ENCODE measurements at regions not wholly inside any gene's neighbourhood (a gene's known extent, or its start where the extent isn't known, plus 50 kb on each side); places are given as distances from the start of the nearest gene placed in this dataset.

DNA sequence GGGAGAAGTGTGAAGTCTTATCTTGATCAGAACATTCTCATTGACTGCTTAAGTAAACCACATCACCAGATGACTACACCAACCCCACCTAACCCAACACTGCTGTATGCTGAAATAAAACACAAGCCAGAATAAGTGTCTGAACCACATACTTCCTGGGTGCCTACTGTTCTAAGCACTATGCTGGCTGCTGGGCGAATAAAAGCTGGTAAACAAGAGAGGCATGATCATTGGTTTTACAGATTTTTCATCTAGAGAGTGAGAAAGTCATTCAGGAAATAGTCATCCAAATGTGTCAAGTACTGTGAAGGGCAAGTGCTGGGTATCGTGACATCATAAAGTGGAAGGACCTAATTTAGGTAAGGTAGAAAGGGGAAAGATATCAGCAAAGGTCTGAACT is 199.0 kb upstream of the SOX9 start:
- intact Hi-C loops (cut with micrococcal nuclease; ENCODE audit: unreplicated experiment): no loop called here
- Histone ChIP-seq H3K9me3 (ENCODE audit: insufficient read depth, low read depth) (no peaks in the 10 kb centered on the region; the same call in 1 of the 2 replicates), H3K9me2 (ENCODE audit: insufficient read depth) (no peaks in the 10 kb centered on the region), H3K4me2 (no peak overlapping the region), H3K27ac (peak overlapping the region; percentile 32), H3K4me3 (no peak overlapping the region), H2AFZ (no peak overlapping the region), H4K20me1 (ENCODE audit: insufficient read depth) (no peaks in the 10 kb centered on the region), H3K36me3 (ENCODE audit: low read depth) (no peaks in the 10 kb centered on the region), H3F3A (ENCODE audit: insufficient read depth, low read depth) (0 out of 2 replicates have a peak, but pooled peaks cover 7% of the 10 kb centered on the region), H3K79me2 (ENCODE audit: low read depth) (no peaks in the 10 kb centered on the region), H3K27me3 (ENCODE audit: insufficient read depth, low read depth) (no peaks in the 10 kb centered on the region), H3K4me1 (replicated peaks; ENCODE audit: insufficient read depth) (peaks cover 28% of the 10 kb centered on the region)
- peak in 1 of 2 experiments; percentile 68 for DNase-seq
- CTCF ChIA-PET: no interaction called here
- no TSS peak for BruUV-seq (replicated peaks)
- POLR2A ChIA-PET (ENCODE audit: unreplicated experiment): no interaction called here
- TF ChIP-seq EZH2 (IDR thresholded peaks at IDR 0.05; ENCODE audit: low read depth): no peak
- TF ChIP-seq, protein P1, sequence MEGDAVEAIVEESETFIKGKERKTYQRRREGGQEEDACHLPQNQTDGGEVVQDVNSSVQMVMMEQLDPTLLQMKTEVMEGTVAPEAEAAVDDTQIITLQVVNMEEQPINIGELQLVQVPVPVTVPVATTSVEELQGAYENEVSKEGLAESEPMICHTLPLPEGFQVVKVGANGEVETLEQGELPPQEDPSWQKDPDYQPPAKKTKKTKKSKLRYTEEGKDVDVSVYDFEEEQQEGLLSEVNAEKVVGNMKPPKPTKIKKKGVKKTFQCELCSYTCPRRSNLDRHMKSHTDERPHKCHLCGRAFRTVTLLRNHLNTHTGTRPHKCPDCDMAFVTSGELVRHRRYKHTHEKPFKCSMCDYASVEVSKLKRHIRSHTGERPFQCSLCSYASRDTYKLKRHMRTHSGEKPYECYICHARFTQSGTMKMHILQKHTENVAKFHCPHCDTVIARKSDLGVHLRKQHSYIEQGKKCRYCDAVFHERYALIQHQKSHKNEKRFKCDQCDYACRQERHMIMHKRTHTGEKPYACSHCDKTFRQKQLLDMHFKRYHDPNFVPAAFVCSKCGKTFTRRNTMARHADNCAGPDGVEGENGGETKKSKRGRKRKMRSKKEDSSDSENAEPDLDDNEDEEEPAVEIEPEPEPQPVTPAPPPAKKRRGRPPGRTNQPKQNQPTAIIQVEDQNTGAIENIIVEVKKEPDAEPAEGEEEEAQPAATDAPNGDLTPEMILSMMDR (conservative IDR thresholded peaks at IDR 0.05): no peak

DNA sequence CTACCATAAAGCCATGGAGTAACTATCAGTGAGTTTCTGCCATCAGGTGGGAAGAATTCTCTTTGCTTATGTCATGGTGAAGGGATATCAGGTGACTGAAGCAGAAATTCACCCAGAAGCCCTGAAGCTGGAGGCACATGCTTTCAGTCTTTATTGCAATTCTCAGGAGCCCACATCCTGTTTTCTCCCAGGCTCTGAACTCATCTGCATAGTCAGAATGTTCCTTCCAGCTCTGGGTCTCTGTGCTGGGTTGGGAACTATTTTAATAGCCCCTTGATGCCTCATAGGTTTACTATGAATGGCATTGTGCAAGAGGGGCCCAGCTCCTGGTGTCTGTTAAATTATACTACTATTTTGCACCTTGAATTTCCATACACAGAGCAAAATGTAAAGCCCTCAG is 198.4 kb upstream of the SOX9 start:
- Histone ChIP-seq H4K20me1 (ENCODE audit: insufficient read depth) (no peaks in the 10 kb centered on the region), H2AFZ (no peak overlapping the region), H3K4me3 (no peak overlapping the region), H3K9me2 (ENCODE audit: insufficient read depth) (no peaks in the 10 kb centered on the region), H3K27me3 (ENCODE audit: insufficient read depth, low read depth) (no peaks in the 10 kb centered on the region), H3K36me3 (ENCODE audit: low read depth) (no peaks in the 10 kb centered on the region), H3F3A (ENCODE audit: insufficient read depth, low read depth) (0 out of 2 replicates have a peak, but pooled peaks cover 12% of the 10 kb centered on the region), H3K9me3 (ENCODE audit: insufficient read depth, low read depth) (no peaks in the 10 kb centered on the region; the same call in 1 of the 2 replicates), H3K27ac (peak overlapping the region; percentile 32), H3K79me2 (ENCODE audit: low read depth) (no peaks in the 10 kb centered on the region), H3K4me1 (replicated peaks; ENCODE audit: insufficient read depth) (peaks cover 33% of the 10 kb centered on the region), H3K4me2 (no peak overlapping the region)
- CTCF ChIA-PET: no interaction called here
- BruUV-seq (replicated peaks): no TSS peak
- no peak for TF ChIP-seq EZH2 (IDR thresholded peaks at IDR 0.05; ENCODE audit: low read depth)
- TF ChIP-seq, protein P1 (conservative IDR thresholded peaks at IDR 0.05): no peak
- intact Hi-C loops (cut with micrococcal nuclease; ENCODE audit: unreplicated experiment): no loop called here
- POLR2A ChIA-PET (ENCODE audit: unreplicated experiment): interaction anchor here (0.6 kb wide), 1 partner anchor 8 kb away, joined by 6 read pairs; no protein-coding TSS in a partner anchor
- DNase-seq: peak in 1 of 2 experiments; percentile 53

DNA sequence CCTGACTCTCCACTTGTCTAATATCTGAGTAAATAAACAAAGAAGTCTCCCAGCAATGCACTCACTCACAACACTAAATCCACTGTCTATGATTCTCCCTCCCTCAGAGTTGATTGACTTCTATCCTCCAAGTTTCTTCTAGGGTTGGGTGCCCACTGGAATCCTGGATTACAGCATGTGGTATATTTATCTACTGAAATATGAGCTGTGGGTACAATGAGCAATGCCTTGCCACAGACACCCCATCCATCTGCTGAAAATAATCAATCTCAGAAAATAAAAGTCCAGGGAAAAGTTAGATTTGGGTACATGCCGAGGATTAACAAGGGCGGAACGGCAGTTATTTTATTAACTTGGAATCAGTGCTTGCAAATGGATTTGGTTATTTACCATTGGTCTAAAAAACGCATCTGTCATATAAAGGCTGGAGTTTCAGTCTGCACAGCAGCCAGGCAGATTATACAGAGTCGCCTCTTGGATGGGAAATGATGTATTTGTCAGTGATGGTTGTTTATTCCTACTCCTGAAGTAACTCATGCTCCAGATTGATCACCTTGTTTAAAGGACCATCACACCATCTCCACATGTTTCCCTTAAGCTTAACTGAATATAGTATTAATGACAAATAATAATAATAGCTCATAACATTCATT is 193.9 kb upstream of the SOX9 start:
- no peak for TF ChIP-seq EZH2 (IDR thresholded peaks at IDR 0.05; ENCODE audit: low read depth)
- TF ChIP-seq, protein P1 (conservative IDR thresholded peaks at IDR 0.05): no peak
- Histone ChIP-seq H4K20me1 (ENCODE audit: insufficient read depth) (no peaks in the 10 kb centered on the region), H3K4me2 (0 out of 2 replicates have a peak overlapping the region, but pooled peaks have one; percentile 23), H3K36me3 (ENCODE audit: low read depth) (no peaks in the 10 kb centered on the region), H3K79me2 (ENCODE audit: low read depth) (no peaks in the 10 kb centered on the region), H3K9me2 (ENCODE audit: insufficient read depth) (no peaks in the 10 kb centered on the region), H3K4me3 (no peak overlapping the region), H3F3A (ENCODE audit: insufficient read depth, low read depth) (0 out of 2 replicates have a peak, but pooled peaks cover 9% of the 10 kb centered on the region), H3K4me1 (replicated peaks; ENCODE audit: insufficient read depth) (peaks cover 18% of the 10 kb centered on the region), H3K9me3 (ENCODE audit: insufficient read depth, low read depth) (peaks cover 2% of the 10 kb centered on the region; the same call in 1 of the 2 replicates), H3K27ac (no peak overlapping the region), H2AFZ (no peak overlapping the region), H3K27me3 (ENCODE audit: insufficient read depth, low read depth) (no peaks in the 10 kb centered on the region)
- BruUV-seq (replicated peaks): no TSS peak
- peak in 1 of 2 experiments; percentile 53 for DNase-seq
- CTCF ChIA-PET: no interaction called here
- intact Hi-C loops (cut with micrococcal nuclease; ENCODE audit: unreplicated experiment): no loop called here
- POLR2A ChIA-PET (ENCODE audit: unreplicated experiment): no interaction called here

Measured in PC-9 (cell line).